ENCODE measurements at regions not wholly inside any gene's neighbourhood (a gene's known extent, or its start where the extent isn't known, plus 50 kb on each side); places are given as distances from the start of the nearest gene placed in this dataset.

- no peak for DNase-seq
- in situ Hi-C loops (cut with HindIII; ENCODE audit: low pct_ligation_motif_present, low pct_unique_long_range_greater_than_20kb, low sequenced_read_pairs) = no loop called here
Measured at GRCh38 chr1:47547753-47548573, 110.1 kb downstream of the FOXD2 start.

- DNase-seq = no peak
- in situ Hi-C loops (cut with HindIII; ENCODE audit: low pct_ligation_motif_present, low pct_unique_long_range_greater_than_20kb, low sequenced_read_pairs) = no loop called here
Measured at GRCh38 chr1:47548637-47549036, 110.8 kb downstream of the FOXD2 start.

GRCh38 chr1:47549532-47549931 lies 111.7 kb downstream of the FOXD2 start:
- in situ Hi-C loops (cut with HindIII; ENCODE audit: low pct_ligation_motif_present, low pct_unique_long_range_greater_than_20kb, low sequenced_read_pairs) = no loop called here
- no peak for DNase-seq

GRCh38 chr1:47550929-47551328 lies 113.1 kb downstream of the FOXD2 start:
- DNase-seq = no peak
- in situ Hi-C loops (cut with HindIII; ENCODE audit: low pct_ligation_motif_present, low pct_unique_long_range_greater_than_20kb, low sequenced_read_pairs) = no loop called here

- in situ Hi-C loops (cut with HindIII; ENCODE audit: low pct_ligation_motif_present, low pct_unique_long_range_greater_than_20kb, low sequenced_read_pairs) = no loop called here
- no peak for DNase-seq
Measured at GRCh38 chr1:47551971-47552528, 114.2 kb downstream of the FOXD2 start.

GRCh38 chr1:47554082-47554481 lies 116.2 kb downstream of the FOXD2 start:
- in situ Hi-C loops (cut with HindIII; ENCODE audit: low pct_ligation_motif_present, low pct_unique_long_range_greater_than_20kb, low sequenced_read_pairs) = no loop called here
- DNase-seq = no peak

- DNase-seq = no peak
- in situ Hi-C loops (cut with HindIII; ENCODE audit: low pct_ligation_motif_present, low pct_unique_long_range_greater_than_20kb, low sequenced_read_pairs) = no loop called here
Measured at GRCh38 chr1:47554901-47555300, 117.1 kb downstream of the FOXD2 start.

GRCh38 chr1:47555306-47555705 lies 117.5 kb downstream of the FOXD2 start:
- no peak for DNase-seq
- in situ Hi-C loops (cut with HindIII; ENCODE audit: low pct_ligation_motif_present, low pct_unique_long_range_greater_than_20kb, low sequenced_read_pairs) = no loop called here

GRCh38 chr1:47555841-47556560 lies 118.2 kb downstream of the FOXD2 start:
- DNase-seq = no peak

GRCh38 chr1:47557066-47557465 lies 119.2 kb downstream of the FOXD2 start:
- in situ Hi-C loops (cut with HindIII; ENCODE audit: low pct_ligation_motif_present, low pct_unique_long_range_greater_than_20kb, low sequenced_read_pairs) = no loop called here
- DNase-seq = no peak

More at GRCh38 chr1:47555841-47556560, 118.2 kb downstream of the FOXD2 start:
- in situ Hi-C loops (cut with HindIII; ENCODE audit: low pct_ligation_motif_present, low pct_unique_long_range_greater_than_20kb, low sequenced_read_pairs) = no loop called here

- in situ Hi-C loops (cut with HindIII; ENCODE audit: low pct_ligation_motif_present, low pct_unique_long_range_greater_than_20kb, low sequenced_read_pairs) = no loop called here
- DNase-seq = peak; percentile 27
Measured at GRCh38 chr1:47558601-47559593, 121.1 kb downstream of the FOXD2 start.

GRCh38 chr1:47559944-47560695 lies 122.3 kb downstream of the FOXD2 start:
- in situ Hi-C loops (cut with HindIII; ENCODE audit: low pct_ligation_motif_present, low pct_unique_long_range_greater_than_20kb, low sequenced_read_pairs) = no loop called here

GRCh38 chr1:47561523-47562007 lies 123.7 kb downstream of the FOXD2 start:
- in situ Hi-C loops (cut with HindIII; ENCODE audit: low pct_ligation_motif_present, low pct_unique_long_range_greater_than_20kb, low sequenced_read_pairs) = no loop called here
- DNase-seq = no peak

More at GRCh38 chr1:47559944-47560695, 122.3 kb downstream of the FOXD2 start:
- peak; percentile 49 for DNase-seq

GRCh38 chr1:47562147-47562546 lies 124.3 kb downstream of the FOXD2 start:
- in situ Hi-C loops (cut with HindIII; ENCODE audit: low pct_ligation_motif_present, low pct_unique_long_range_greater_than_20kb, low sequenced_read_pairs) = no loop called here
- no peak for DNase-seq

- DNase-seq = no peak
- in situ Hi-C loops (cut with HindIII; ENCODE audit: low pct_ligation_motif_present, low pct_unique_long_range_greater_than_20kb, low sequenced_read_pairs) = no loop called here
Measured at GRCh38 chr1:47562799-47563198, 125.0 kb downstream of the FOXD2 start.

GRCh38 chr1:47563201-47563600 lies 125.4 kb downstream of the FOXD2 start:
- in situ Hi-C loops (cut with HindIII; ENCODE audit: low pct_ligation_motif_present, low pct_unique_long_range_greater_than_20kb, low sequenced_read_pairs) = no loop called here
- no peak for DNase-seq

GRCh38 chr1:47564570-47564969 lies 126.7 kb downstream of the FOXD2 start:
- DNase-seq = no peak
- in situ Hi-C loops (cut with HindIII; ENCODE audit: low pct_ligation_motif_present, low pct_unique_long_range_greater_than_20kb, low sequenced_read_pairs) = no loop called here

- in situ Hi-C loops (cut with HindIII; ENCODE audit: low pct_ligation_motif_present, low pct_unique_long_range_greater_than_20kb, low sequenced_read_pairs) = no loop called here
- no peak for DNase-seq
Measured at GRCh38 chr1:47565092-47565491, 127.2 kb downstream of the FOXD2 start.
